ENCODE measurements at regions not wholly inside any gene's neighbourhood (a gene's known extent, or its start where the extent isn't known, plus 50 kb on each side); places are given as distances from the start of the nearest gene placed in this dataset.
"Not testable (repeated sequence)": the region's sequence is repeated elsewhere in the genome, so short reads cannot be mapped to it uniquely, and the experiment has no call there.

GRCh38 chr1:761791-762190 is 75.3 kb upstream of the OR4F16 start:
- DNase-seq: not testable (repeated sequence)

- not testable (repeated sequence) for DNase-seq
These were observed 85.0 kb upstream of the OR4F16 start for GRCh38 chr1:771449-771848.

- DNase-seq: not testable (repeated sequence)
These were observed 91.2 kb upstream of the OR4F16 start for GRCh38 chr1:777480-778180.

GRCh38 chr1:778451-779278 is 92.2 kb upstream of the OR4F16 start:
- peak; percentile 100 for DNase-seq

- DNase-seq: peak; percentile 10
These were observed 93.2 kb upstream of the OR4F16 start for GRCh38 chr1:779621-780020.

GRCh38 chr1:788835-789234 is 102.4 kb upstream of the OR4F16 start:
- no peak for DNase-seq

GRCh38 chr1:789606-790005 is 103.2 kb upstream of the OR4F16 start:
- DNase-seq: not testable (repeated sequence)

- not testable (repeated sequence) for DNase-seq
These were observed 104.0 kb upstream of the OR4F16 start for GRCh38 chr1:790388-790930.

GRCh38 chr1:794310-794709 is 107.9 kb upstream of the OR4F16 start:
- not testable (repeated sequence) for DNase-seq

- not testable (repeated sequence) for DNase-seq
These were observed 108.6 kb upstream of the OR4F16 start for GRCh38 chr1:794918-795584.

- DNase-seq: not testable (repeated sequence)
These were observed 111.2 kb upstream of the OR4F16 start for GRCh38 chr1:797649-798048.

- not testable (repeated sequence) for DNase-seq
These were observed 113.9 kb upstream of the OR4F16 start for GRCh38 chr1:800397-800796.

GRCh38 chr1:804378-805115 is 118.1 kb upstream of the OR4F16 start:
- DNase-seq: not testable (repeated sequence)

- not testable (repeated sequence) for DNase-seq
These were observed 118.4 kb upstream of the SAMD11 start for GRCh38 chr1:805310-805709.

- not testable (repeated sequence) for DNase-seq
These were observed 116.7 kb upstream of the SAMD11 start for GRCh38 chr1:807066-807465.

GRCh38 chr1:807699-808390 is 115.9 kb upstream of the SAMD11 start:
- DNase-seq: not testable (repeated sequence)

- not testable (repeated sequence) for DNase-seq
These were observed 112.8 kb upstream of the SAMD11 start for GRCh38 chr1:810949-811348.

- DNase-seq: not testable (repeated sequence)
These were observed 111.1 kb upstream of the SAMD11 start for GRCh38 chr1:812535-813127.

GRCh38 chr1:814543-814942 is 109.2 kb upstream of the SAMD11 start:
- DNase-seq: not testable (repeated sequence)

GRCh38 chr1:815147-815922 is 108.4 kb upstream of the SAMD11 start:
- not testable (repeated sequence) for DNase-seq

Data from effector CD4-positive, alpha-beta T cell (primary cell).